GM19238 (cell line): ENCODE measurements at regions not wholly inside any gene's neighbourhood (a gene's known extent, or its start where the extent isn't known, plus 50 kb on each side); places are given as distances from the start of the nearest gene placed in this dataset.
"Not testable (repeated sequence)": the region's sequence is repeated elsewhere in the genome, so short reads cannot be mapped to it uniquely, and the experiment has no call there.

Experiments used
- DNase-seq: peaks from one replicate; pipeline ENCODE4 v3.0.0; 2011; ENCODE audit warnings: low spot score; ENCODE audit not compliant: insufficient read length

DNA sequence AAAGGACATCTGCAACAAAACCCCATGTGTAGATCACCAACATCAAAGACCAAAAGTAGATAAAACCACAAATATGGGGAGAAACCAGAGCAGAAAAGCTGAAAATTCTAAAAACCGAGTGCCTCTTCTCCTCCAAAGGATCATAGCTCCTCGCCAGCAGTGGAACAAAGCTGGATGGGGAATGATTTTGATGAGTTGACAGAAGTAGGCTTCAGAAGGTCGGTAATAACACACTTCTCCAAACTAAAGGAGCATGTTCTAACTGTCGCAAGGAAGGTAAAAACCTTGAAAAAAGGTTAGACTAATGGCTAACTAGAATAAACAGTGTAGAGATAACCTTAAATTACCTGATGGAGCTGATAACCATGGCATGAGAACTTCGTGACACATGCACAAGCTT is 109.9 kb upstream of the SYNCRIP start:
- no peak for DNase-seq

GRCh38 chr6:85751374-85752055 is 108.8 kb upstream of the SYNCRIP start:
- DNase-seq = no peak

DNA sequence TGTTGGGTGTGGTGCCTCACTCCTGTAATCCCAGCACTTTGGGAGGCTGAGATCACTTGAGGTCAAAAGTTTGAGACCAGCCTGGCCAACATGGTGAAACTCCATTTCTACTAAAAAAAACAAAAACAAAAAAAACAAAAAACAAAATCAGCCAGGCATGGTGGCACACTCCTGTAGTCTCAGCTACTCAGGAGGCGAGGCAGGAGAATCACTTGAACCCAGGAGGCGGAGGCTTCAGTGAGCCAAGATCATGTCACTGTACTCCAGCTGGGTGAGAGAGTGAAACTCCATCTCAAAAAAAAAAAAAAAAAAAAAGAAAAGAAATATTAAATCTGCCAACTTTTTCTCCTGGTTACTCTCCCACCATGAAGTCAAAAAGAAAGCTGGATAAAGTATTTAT is 107.5 kb upstream of the SYNCRIP start:
- not testable (repeated sequence) for DNase-seq

GRCh38 chr6:85749236-85749635 is 106.5 kb upstream of the SYNCRIP start:
- DNase-seq = no peak

DNA sequence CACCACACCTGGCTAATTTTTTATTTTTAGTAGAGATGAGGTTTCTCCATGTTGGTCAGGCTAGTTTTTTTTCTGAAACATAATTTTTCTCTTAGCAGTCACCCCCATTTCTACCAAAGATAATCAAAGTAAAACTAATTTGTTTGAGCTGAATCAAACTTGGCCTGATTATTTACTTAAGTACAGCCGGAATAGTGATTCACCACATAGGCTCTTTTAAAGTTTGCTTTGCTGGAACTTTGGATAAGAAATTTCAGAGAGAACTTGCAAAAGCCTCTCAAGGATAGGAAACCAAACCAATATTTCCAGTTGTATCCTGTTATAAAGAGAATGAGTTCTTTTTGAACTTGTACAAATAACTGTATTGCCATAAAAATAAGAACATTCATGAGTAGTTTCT is 105.0 kb upstream of the SYNCRIP start:
- DNase-seq = no peak

- no peak for DNase-seq
Observed at GRCh38 chr6:85747093-85747492, 104.4 kb upstream of the SYNCRIP start.

- DNase-seq = no peak
Observed at GRCh38 chr6:85744433-85744970, 101.8 kb upstream of the SYNCRIP start.

DNA sequence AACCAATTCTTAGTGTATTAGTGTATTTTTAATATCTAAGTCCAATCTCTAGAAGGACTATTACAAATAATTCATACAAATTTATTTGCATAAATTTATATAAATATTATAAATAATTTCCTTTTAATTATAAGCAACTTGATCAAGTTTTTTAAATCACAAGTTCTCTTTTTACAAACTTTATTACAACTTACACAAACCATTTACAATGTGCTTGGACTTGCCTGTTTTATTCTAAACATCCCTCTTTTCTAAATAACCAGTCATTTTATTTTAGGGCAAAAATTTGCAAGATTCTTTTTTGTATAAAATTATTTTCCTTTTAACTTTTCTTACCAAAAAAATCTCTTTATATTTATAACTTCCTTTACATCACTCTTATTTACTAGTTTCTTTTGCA is 83.5 kb upstream of the SYNCRIP start:
- no peak for DNase-seq

GRCh38 chr6:85715797-85716196 is 73.1 kb upstream of the SYNCRIP start:
- DNase-seq = no peak

- no peak for DNase-seq
Observed at GRCh38 chr6:85714893-85715530, 72.3 kb upstream of the SYNCRIP start.

DNA sequence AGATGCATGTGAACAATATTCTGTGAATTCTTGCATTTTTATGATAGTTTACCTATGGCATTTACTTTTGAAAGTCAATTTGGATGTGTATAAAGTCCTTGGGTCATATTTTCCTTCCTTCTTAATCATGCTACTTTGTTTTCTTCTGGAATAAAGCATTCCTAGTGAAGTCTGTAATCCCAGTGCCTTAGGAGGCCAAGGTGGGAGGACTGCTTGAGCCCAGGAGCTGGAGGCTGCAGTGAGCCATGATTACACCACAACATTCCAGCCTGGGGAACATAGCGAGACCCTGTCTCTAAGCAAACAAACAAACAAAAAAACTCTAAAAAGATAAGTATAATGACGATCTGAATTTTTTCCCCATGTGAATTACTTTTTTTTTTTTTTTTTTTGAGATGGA is 69.7 kb upstream of the SYNCRIP start:
- no peak for DNase-seq

DNA sequence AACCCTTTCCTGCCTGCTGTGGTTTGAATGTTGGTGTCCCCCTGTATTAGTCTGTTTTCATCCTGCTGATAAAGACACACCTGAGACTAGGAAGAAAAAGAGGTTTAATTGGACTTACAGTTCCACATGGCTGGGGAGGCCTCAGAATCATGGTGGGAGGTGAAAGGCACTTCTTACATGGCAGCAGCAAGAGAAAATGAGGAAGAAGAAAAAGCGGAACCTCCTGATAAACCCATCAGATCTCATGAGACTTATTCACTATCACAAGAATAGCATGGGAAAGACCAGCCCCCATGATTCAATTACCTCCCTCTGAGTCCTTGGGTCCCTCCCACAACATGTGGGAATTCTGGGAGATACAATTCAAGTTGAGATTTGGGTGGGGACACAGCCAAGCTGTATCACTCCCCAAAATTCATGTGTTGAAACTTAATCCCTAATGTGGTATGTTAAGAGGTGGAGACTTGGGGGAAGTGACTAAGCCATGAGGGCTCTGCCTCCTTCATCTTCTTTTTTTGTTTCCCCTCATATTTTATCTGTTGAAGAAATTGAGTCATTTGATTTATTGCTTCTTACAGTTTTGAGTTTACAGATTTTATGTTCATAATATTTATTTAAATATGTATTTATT is 64.9 kb upstream of the SYNCRIP start:
- not testable (repeated sequence) for DNase-seq

DNA sequence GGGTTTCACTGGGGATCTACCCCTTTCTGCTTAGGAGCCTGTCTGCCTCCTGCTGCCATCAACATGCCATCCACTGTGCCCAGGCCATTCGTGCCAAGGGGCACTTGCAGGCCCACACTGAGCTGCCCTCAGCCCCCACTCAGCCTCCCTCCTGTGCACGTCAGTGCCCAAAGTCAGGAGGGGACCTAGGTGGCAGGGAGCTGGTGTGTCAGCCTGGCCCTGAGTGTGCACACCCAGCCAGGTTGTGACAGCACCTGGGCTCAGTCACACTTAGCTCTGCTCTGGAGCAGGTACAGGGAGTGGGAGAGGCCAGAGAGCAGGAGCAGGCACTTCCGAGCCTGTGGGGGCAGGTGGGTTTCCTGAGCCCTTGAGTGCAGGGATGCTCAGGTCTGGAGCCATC is 63.6 kb upstream of the SYNCRIP start:
- no peak for DNase-seq

DNA sequence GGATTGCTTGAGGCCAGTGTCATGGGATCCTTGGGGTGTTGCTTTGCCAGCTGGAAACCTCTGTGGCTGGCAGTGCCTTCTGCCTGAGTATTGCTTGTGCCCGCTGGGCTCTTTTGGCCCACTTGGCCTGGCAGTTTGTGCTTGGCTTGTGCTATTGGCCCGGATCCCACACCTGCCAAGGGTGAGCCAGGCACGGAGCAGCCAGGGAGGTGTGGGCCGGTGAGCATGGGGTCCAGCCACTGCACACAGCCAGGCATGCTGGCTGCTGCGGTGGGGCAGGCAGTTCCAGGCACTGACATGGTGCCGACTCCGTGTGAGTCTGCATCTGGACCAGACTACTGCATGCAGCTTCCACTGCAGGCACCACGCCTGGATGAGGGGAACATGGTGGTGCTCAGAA is 62.5 kb upstream of the SYNCRIP start:
- DNase-seq = no peak

GRCh38 chr6:85703406-85703805 is 60.7 kb upstream of the SYNCRIP start:
- DNase-seq = no peak
